Astrocyte (in vitro differentiated cells and primary cell): ENCODE measurements at regions not wholly inside any gene's neighbourhood (a gene's known extent, or its start where the extent isn't known, plus 50 kb on each side); places are given as distances from the start of the nearest gene placed in this dataset.

ENCODE experiments used
- DNase-seq: peaks from one replicate; pipeline ENCODE4 v3.0.0-alpha.2; 2010; ENCODE audit warnings: low read depth
- FAIRE-seq: peaks from 2 replicates; lab custom pipeline; 2011; peaks lifted over from hg19 to GRCh38; lab: Jason Lieb, UNC
- H2AFZ ChIP-seq: 2 replicates; pipeline ENCODE4 v1.6.0; 2012; ENCODE audit warnings: low read depth, low read length, inconsistent platforms
- H3K27ac ChIP-seq: 2 replicates; pipeline ENCODE4 v1.5.1; 2011; ENCODE audit warnings: low read depth, low read length, inconsistent platforms
- H3K27me3 ChIP-seq: 2 replicates; pipeline ENCODE4 v1.6.0; 2011; ENCODE audit warnings: low read length, inconsistent platforms; ENCODE audit not compliant: insufficient read depth
- H3K36me3 ChIP-seq: 2 replicates; pipeline ENCODE4 v1.5.1; 2011; ENCODE audit warnings: low read length, inconsistent platforms; ENCODE audit not compliant: insufficient read depth
- H3K4me1 ChIP-seq: 2 replicates; pipeline ENCODE4 v1.5.1; 2011; ENCODE audit warnings: low read length, inconsistent platforms; ENCODE audit not compliant: insufficient read depth
- H3K4me2 ChIP-seq: 2 replicates; pipeline ENCODE4 v1.6.0; 2012; ENCODE audit warnings: low read length, inconsistent platforms
- H3K4me3 ChIP-seq: 2 replicates; pipeline ENCODE4 v1.5.1; 2011; ENCODE audit warnings: low read depth, mild to moderate bottlenecking, low read length, inconsistent platforms; ENCODE audit not compliant: insufficient read depth
- H3K79me2 ChIP-seq: 2 replicates; pipeline ENCODE4 v1.6.0; 2012; ENCODE audit warnings: mild to moderate bottlenecking, low read length, inconsistent platforms; ENCODE audit not compliant: insufficient read depth
- H3K9ac ChIP-seq: 2 replicates; pipeline ENCODE4 v1.6.0; 2012; ENCODE audit warnings: mild to moderate bottlenecking, low read length, inconsistent platforms
- H3K9me3 ChIP-seq: 2 replicates; pipeline ENCODE4 v1.5.1; 2012; ENCODE audit warnings: low read depth, mild to moderate bottlenecking, low read length, inconsistent platforms; ENCODE audit not compliant: insufficient read depth
- H4K20me1 ChIP-seq: 2 replicates; pipeline ENCODE4 v1.6.0; 2012; ENCODE audit warnings: low read length, inconsistent platforms; ENCODE audit not compliant: insufficient read depth
- H3K27ac Mint-ChIP-seq: one replicate; pipeline ENCODE4 v1.8.0; 2021; ENCODE audit warnings: mild to moderate bottlenecking, mixed read lengths; ENCODE audit not compliant: unreplicated experiment
- H3K27me3 Mint-ChIP-seq: one replicate; pipeline ENCODE4 v1.8.0; 2021; ENCODE audit warnings: low read depth, mixed read lengths; ENCODE audit not compliant: unreplicated experiment
- H3K36me3 Mint-ChIP-seq: one replicate; pipeline ENCODE4 v1.8.0; 2021; ENCODE audit warnings: low read depth, mixed read lengths; ENCODE audit not compliant: unreplicated experiment
- H3K4me1 Mint-ChIP-seq: one replicate; pipeline ENCODE4 v1.8.0; 2021; ENCODE audit warnings: low read depth, mixed read lengths; ENCODE audit not compliant: unreplicated experiment
- H3K4me3 Mint-ChIP-seq: one replicate; pipeline ENCODE4 v1.8.0; 2021; ENCODE audit warnings: mild to moderate bottlenecking, moderate library complexity, mixed read lengths; ENCODE audit not compliant: unreplicated experiment
- H3K9me3 Mint-ChIP-seq: one replicate; pipeline ENCODE4 v1.8.0; 2021; ENCODE audit warnings: mild to moderate bottlenecking, mixed read lengths; ENCODE audit not compliant: unreplicated experiment
- EZH2 ChIP-seq: IDR thresholded peaks from 2 replicates; pipeline ENCODE4 v1.6.1; 2012; ENCODE audit warnings: mild to moderate bottlenecking, low read length, inconsistent platforms; ENCODE audit not compliant: insufficient read depth
- TF ChIP-seq, protein P1 (sequence below): IDR thresholded peaks from 2 replicates; pipeline ENCODE4 v1.5.1; 2011; ENCODE audit warnings: low read depth, mild to moderate bottlenecking, inconsistent platforms, low read length, moderate library complexity; ENCODE audit not compliant: insufficient read depth

DNA sequence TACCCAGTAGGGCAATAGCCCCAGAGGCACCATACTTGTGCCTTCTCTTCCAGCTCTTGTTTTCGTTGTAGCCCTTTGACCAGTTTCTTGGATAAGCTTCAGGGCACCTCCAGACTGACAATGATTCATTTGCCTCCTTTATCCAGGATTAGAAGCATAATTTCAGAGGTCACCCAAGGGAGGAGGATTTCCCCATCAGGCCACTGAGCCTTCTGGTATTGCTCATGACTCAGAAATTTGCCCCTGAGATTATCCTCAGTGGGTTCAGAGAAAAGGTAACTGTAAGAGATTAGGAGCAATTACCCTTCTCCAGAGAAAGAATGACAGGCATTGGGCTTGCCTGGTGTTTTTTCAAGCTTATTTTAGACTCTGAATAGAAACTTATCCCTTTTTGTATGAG, 147.9 kb downstream of the MSX2 start:
- Histone ChIP-seq H3K27me3 (no peaks in the 10 kb centered on the region), H3K79me2 (no peaks in the 10 kb centered on the region), H3K4me2 (no peak overlapping the region), H3K36me3 (no peaks in the 10 kb centered on the region), H3K27ac (no peak overlapping the region), H3K9me3 (no peaks in the 10 kb centered on the region), H3K4me1 (no peaks in the 10 kb centered on the region), H4K20me1 (no peaks in the 10 kb centered on the region), H3K9ac (no peak overlapping the region), H2AFZ (no peak overlapping the region), H3K4me3 (no peak overlapping the region)
- FAIRE-seq, result no peak
- Mint-ChIP-seq H3K27me3 (peaks cover 13% of the 10 kb centered on the region), H3K9me3 (peaks cover 4% of the 10 kb centered on the region), H3K27ac (no peak overlapping the region), H3K36me3 (no peaks in the 10 kb centered on the region), H3K4me3 (no peak overlapping the region), H3K4me1 (peaks cover 6% of the 10 kb centered on the region)
- TF ChIP-seq, protein P1, sequence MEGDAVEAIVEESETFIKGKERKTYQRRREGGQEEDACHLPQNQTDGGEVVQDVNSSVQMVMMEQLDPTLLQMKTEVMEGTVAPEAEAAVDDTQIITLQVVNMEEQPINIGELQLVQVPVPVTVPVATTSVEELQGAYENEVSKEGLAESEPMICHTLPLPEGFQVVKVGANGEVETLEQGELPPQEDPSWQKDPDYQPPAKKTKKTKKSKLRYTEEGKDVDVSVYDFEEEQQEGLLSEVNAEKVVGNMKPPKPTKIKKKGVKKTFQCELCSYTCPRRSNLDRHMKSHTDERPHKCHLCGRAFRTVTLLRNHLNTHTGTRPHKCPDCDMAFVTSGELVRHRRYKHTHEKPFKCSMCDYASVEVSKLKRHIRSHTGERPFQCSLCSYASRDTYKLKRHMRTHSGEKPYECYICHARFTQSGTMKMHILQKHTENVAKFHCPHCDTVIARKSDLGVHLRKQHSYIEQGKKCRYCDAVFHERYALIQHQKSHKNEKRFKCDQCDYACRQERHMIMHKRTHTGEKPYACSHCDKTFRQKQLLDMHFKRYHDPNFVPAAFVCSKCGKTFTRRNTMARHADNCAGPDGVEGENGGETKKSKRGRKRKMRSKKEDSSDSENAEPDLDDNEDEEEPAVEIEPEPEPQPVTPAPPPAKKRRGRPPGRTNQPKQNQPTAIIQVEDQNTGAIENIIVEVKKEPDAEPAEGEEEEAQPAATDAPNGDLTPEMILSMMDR, result no peak
- TF ChIP-seq EZH2, result no peak
- peak; percentile 11 for DNase-seq

DNA sequence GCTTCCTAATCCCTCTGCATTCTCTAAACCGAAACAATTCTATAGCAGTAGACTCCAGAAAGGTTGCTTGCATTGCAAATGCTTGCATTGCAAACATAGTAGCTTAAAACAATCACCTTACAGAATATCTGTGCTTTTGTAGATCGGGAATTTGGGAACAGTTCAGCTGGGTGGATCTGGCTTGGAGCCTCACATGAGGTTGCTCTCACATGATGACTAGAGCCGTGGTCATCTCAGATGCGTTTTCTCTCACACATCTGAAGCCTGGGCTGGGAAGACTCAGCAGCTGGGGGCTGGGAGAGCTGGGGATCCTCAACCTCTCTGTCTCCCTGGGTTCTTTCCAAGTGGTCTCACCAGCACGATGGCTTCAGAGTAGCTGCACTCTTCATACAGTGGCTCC, 127.8 kb downstream of the MSX2 start:
- H3K27ac Mint-ChIP-seq, result no peak overlapping the region
- H3K4me1 ChIP-seq, result no peaks in the 10 kb centered on the region
- H3K9me3 Mint-ChIP-seq, result no peaks in the 10 kb centered on the region
- H3K27me3 ChIP-seq, result no peaks in the 10 kb centered on the region
- no peak for FAIRE-seq
- no peak overlapping the region for H3K9ac ChIP-seq
- H3K4me1 Mint-ChIP-seq, result no peaks in the 10 kb centered on the region
- no peak overlapping the region for H3K4me3 Mint-ChIP-seq
- no peak for DNase-seq
- no peaks in the 10 kb centered on the region for H3K36me3 Mint-ChIP-seq
- H4K20me1 ChIP-seq, result no peaks in the 10 kb centered on the region
- H3K9me3 ChIP-seq, result no peaks in the 10 kb centered on the region
- H3K27ac ChIP-seq, result no peak overlapping the region
- H3K36me3 ChIP-seq, result no peaks in the 10 kb centered on the region
- no peak overlapping the region for H2AFZ ChIP-seq
- H3K4me2 ChIP-seq, result no peak overlapping the region
- no peak for TF ChIP-seq EZH2
- TF ChIP-seq, protein P1, result no peak
- peaks cover 7% of the 10 kb centered on the region for H3K27me3 Mint-ChIP-seq
- no peak overlapping the region for H3K4me3 ChIP-seq
- H3K79me2 ChIP-seq, result no peaks in the 10 kb centered on the region

DNA sequence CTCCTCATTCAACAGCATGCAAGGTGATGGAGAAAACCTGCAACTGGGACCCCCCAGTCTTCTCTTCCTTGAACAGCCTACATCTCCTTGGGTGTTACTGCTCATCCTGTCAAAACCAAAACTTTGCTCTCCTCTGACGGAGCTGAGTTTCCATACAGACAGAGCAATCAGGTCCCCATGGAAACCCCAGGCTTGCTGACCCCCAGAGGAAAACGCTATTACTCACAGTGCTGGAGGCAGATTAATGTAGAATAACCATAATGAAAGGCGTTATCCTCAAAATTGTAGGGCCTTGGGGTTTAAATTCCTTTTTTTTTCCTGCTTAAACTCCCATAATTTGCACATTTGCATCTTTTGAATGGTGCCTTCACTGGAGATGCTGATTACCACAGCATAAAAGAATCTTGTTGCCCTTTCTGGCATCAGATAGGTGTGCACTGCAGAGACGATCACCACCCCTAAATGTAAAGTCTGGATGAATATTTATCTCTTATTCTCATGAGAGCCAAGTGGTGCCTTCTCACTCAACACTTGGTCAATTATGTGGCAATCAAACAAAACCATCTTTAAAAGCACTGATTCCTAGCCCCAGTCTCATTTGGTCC, 126.3 kb downstream of the MSX2 start:
- no peaks in the 10 kb centered on the region for H3K36me3 ChIP-seq
- Mint-ChIP-seq H3K36me3 (no peaks in the 10 kb centered on the region), H3K9me3 (no peaks in the 10 kb centered on the region), H3K27me3 (peaks cover 8% of the 10 kb centered on the region), H3K27ac (no peak overlapping the region), H3K4me1 (no peaks in the 10 kb centered on the region), H3K4me3 (no peak overlapping the region)
- H3K9me3 ChIP-seq, result no peaks in the 10 kb centered on the region
- H3K27ac ChIP-seq, result no peak overlapping the region
- no peaks in the 10 kb centered on the region for H3K4me1 ChIP-seq
- H3K79me2 ChIP-seq, result no peaks in the 10 kb centered on the region
- H3K27me3 ChIP-seq, result no peaks in the 10 kb centered on the region
- TF ChIP-seq EZH2, result no peak
- TF ChIP-seq, protein P1, result no peak
- no peaks in the 10 kb centered on the region for H4K20me1 ChIP-seq
- no peak overlapping the region for H3K9ac ChIP-seq
- no peak overlapping the region for H3K4me2 ChIP-seq
- DNase-seq (no peak), FAIRE-seq (no peak)
- H3K4me3 ChIP-seq, result no peak overlapping the region
- no peak overlapping the region for H2AFZ ChIP-seq
